GM12892 (cell line): ENCODE measurements at regions not wholly inside any gene's neighbourhood (a gene's known extent, or its start where the extent isn't known, plus 50 kb on each side); places are given as distances from the start of the nearest gene placed in this dataset.

Experiments
- POLR2A ChIP-seq: IDR thresholded peaks from 2 replicates; pipeline ENCODE4 v1.6.1; 2011; ENCODE audit warnings: low read depth, low read length, control low read depth
- POLR2AphosphoS5 ChIP-seq: IDR thresholded peaks from 2 replicates; pipeline ENCODE4 v1.6.1; 2011; ENCODE audit warnings: low read depth, low read length, control low read depth
- TAF1 ChIP-seq: IDR thresholded peaks from 2 replicates; pipeline ENCODE4 v1.6.1; 2011; ENCODE audit warnings: low read depth, mild to moderate bottlenecking, control low read depth, low read length, borderline replicate concordance

DNA sequence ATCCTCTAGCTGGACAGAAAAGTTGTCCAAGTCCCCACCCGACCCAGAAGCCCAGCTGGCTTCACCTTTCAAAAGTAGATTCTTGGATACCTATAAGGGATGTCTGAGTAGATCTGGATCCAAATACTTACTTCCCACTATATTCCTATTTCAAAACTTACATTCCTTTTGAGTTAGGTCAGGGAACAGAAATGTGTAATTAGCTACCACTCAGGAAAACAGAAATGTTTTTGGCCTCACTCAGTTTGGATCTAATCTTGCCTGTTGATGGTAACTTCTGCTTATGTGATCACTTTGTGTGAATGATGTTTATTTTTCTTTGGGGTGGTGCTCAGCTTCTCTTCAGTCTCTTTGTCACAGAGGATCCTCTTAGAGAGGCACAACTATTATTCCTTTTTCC is 814.4 kb upstream of the RGS18 start:
- TF ChIP-seq POLR2AphosphoS5 = no peak
- no peak for TF ChIP-seq POLR2A
- TF ChIP-seq TAF1 = no peak
